ENCODE measurements at regions not wholly inside any gene's neighbourhood (a gene's known extent, or its start where the extent isn't known, plus 50 kb on each side); places are given as distances from the start of the nearest gene placed in this dataset.

DNA sequence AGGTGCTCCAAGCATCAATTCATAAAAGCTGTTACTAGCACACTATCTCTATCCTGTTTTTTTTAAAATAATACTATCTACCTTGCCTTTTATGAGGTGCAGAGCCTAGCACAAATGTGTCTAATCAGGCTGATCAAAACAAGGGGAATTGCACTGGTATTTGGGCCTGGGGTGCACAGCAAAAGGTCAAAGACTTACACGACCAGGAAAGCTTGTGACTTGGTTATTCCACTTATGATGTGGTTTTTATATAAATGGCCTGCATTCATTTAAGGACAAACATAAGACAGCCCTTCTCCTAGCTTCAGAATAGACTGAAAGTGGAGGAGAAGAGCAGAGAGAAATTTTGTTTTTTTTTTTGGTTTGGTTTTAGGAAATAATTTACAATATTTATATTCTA, 98.4 kb upstream of the SGIP1 start:
- TF ChIP-seq, protein P1, sequence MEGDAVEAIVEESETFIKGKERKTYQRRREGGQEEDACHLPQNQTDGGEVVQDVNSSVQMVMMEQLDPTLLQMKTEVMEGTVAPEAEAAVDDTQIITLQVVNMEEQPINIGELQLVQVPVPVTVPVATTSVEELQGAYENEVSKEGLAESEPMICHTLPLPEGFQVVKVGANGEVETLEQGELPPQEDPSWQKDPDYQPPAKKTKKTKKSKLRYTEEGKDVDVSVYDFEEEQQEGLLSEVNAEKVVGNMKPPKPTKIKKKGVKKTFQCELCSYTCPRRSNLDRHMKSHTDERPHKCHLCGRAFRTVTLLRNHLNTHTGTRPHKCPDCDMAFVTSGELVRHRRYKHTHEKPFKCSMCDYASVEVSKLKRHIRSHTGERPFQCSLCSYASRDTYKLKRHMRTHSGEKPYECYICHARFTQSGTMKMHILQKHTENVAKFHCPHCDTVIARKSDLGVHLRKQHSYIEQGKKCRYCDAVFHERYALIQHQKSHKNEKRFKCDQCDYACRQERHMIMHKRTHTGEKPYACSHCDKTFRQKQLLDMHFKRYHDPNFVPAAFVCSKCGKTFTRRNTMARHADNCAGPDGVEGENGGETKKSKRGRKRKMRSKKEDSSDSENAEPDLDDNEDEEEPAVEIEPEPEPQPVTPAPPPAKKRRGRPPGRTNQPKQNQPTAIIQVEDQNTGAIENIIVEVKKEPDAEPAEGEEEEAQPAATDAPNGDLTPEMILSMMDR (conservative IDR thresholded peaks at IDR 0.05; ENCODE audit: low read length): no peak
- TF ChIP-seq EZH2phosphoT487 (IDR thresholded peaks at IDR 0.05; ENCODE audit: borderline replicate concordance, low read depth, low read length): no peak
